ENCODE measurements at regions not wholly inside any gene's neighbourhood (a gene's known extent, or its start where the extent isn't known, plus 50 kb on each side); places are given as distances from the start of the nearest gene placed in this dataset.

DNA sequence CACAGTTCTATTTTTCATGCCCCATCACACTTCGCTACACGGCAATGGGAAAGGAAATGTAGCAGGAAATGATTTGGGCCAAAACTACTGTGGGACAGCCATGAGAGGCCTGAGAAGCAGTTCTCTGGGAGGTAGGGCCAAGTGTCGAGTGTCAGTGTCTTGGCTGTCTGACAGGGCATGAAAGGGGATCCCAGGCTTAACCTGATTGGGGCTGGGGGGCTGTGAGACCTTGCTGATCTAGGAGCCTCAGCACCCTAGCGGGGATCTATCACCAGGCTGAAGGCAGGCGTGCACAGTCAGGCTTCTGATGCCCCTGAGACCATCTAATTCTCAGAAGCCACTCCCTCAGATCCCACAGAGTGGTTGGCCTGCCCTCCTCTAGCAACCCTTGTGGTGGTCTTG lies 58.2 kb upstream of the SLC25A13 start:
- no peak for TF ChIP-seq CTCF (IDR thresholded peaks at IDR 0.05; ENCODE audit: poor library complexity)
- no peak for TF ChIP-seq EZH2 (IDR thresholded peaks at IDR 0.05; ENCODE audit: borderline replicate concordance)
